DMS114 treated with DMSO at 0.1 percent for 48 hours (cell line): ENCODE measurements at regions not wholly inside any gene's neighbourhood (a gene's known extent, or its start where the extent isn't known, plus 50 kb on each side); places are given as distances from the start of the nearest gene placed in this dataset.

Experiments used
- DNase-seq: peaks from one replicate; lab custom pipeline; 2025; ENCODE audit not compliant: unreplicated experiment; lab: John Stamatoyannopoulos, UW

- DNase-seq = no peak
These were observed 208.4 kb downstream of the MYLK4 start for GRCh38 chr6:2542101-2542857.

- DNase-seq = no peak
These were observed 214.3 kb downstream of the MYLK4 start for GRCh38 chr6:2536451-2536850.

GRCh38 chr6:2535506-2535905, 215.2 kb downstream of the MYLK4 start:
- no peak for DNase-seq

- DNase-seq = no peak
These were observed 216.2 kb downstream of the MYLK4 start for GRCh38 chr6:2534406-2535042.

- DNase-seq = no peak
These were observed 219.1 kb downstream of the MYLK4 start for GRCh38 chr6:2531426-2532215.

- DNase-seq = no peak
These were observed 221.5 kb downstream of the MYLK4 start for GRCh38 chr6:2529211-2529719.

- DNase-seq = no peak
These were observed 222.6 kb downstream of the MYLK4 start for GRCh38 chr6:2528156-2528555.

GRCh38 chr6:2526766-2527165, 224.0 kb downstream of the MYLK4 start:
- no peak for DNase-seq

- no peak for DNase-seq
These were observed 226.6 kb downstream of the MYLK4 start for GRCh38 chr6:2524090-2524489.

- no peak for DNase-seq
These were observed 227.7 kb downstream of the MYLK4 start for GRCh38 chr6:2523061-2523460.

GRCh38 chr6:2522521-2522920, 228.2 kb downstream of the MYLK4 start:
- no peak for DNase-seq

- DNase-seq = no peak
These were observed 232.8 kb downstream of the MYLK4 start for GRCh38 chr6:2517855-2518473.

- DNase-seq = no peak
These were observed 233.3 kb downstream of the MYLK4 start for GRCh38 chr6:2517401-2517800.

GRCh38 chr6:2516059-2516458, 234.7 kb downstream of the MYLK4 start:
- DNase-seq = no peak

- DNase-seq = no peak
These were observed 235.7 kb downstream of the MYLK4 start for GRCh38 chr6:2514965-2515543.

GRCh38 chr6:2512802-2513201, 237.9 kb downstream of the MYLK4 start:
- no peak for DNase-seq

- no peak for DNase-seq
These were observed 240.4 kb downstream of the MYLK4 start for GRCh38 chr6:2510316-2510715.

GRCh38 chr6:2509711-2510110, 241.0 kb downstream of the MYLK4 start:
- no peak for DNase-seq

GRCh38 chr6:2508071-2508470, 242.7 kb downstream of the MYLK4 start:
- DNase-seq = no peak

GRCh38 chr6:2507521-2508037, 243.1 kb downstream of the MYLK4 start:
- no peak for DNase-seq

- no peak for DNase-seq
These were observed 243.7 kb downstream of the MYLK4 start for GRCh38 chr6:2507016-2507415.
